Nephron progenitor cell (in vitro differentiated cells): ENCODE measurements at regions not wholly inside any gene's neighbourhood (a gene's known extent, or its start where the extent isn't known, plus 50 kb on each side); places are given as distances from the start of the nearest gene placed in this dataset.

Experiments used
- DNase-seq: peaks from one replicate; pipeline ENCODE4 v3.0.0; 2021
- H3K27ac Mint-ChIP-seq: 2 replicates; pipeline ENCODE4 v1.8.0; 2021; ENCODE audit warnings: mild to moderate bottlenecking, moderate library complexity, mixed read lengths
- H3K27me3 Mint-ChIP-seq: 2 replicates; pipeline ENCODE4 v1.8.0; 2021; ENCODE audit warnings: mild to moderate bottlenecking, low read depth, mixed read lengths; ENCODE audit not compliant: poor library complexity
- H3K36me3 Mint-ChIP-seq: 2 replicates; pipeline ENCODE4 v1.8.0; 2021; ENCODE audit warnings: low read depth, mixed read lengths
- H3K4me1 Mint-ChIP-seq: 2 replicates; pipeline ENCODE4 v1.8.0; 2021; ENCODE audit warnings: mixed read lengths
- H3K4me3 Mint-ChIP-seq: 2 replicates; pipeline ENCODE4 v1.8.0; 2021; ENCODE audit warnings: mild to moderate bottlenecking, moderate library complexity, mixed read lengths
- H3K9me3 Mint-ChIP-seq: 2 replicates; pipeline ENCODE4 v1.8.0; 2021; ENCODE audit warnings: mild to moderate bottlenecking, moderate library complexity, mixed read lengths
- CTCF ChIP-seq: fragments of 200-600 bp; sonication (generic); IDR thresholded peaks from 2 replicates; pipeline ENCODE4 v1.5.0; 2021; ENCODE audit warnings: antibody characterized with exemption

- H3K36me3 Mint-ChIP-seq = no peaks in the 10 kb centered on the region
- no peak for TF ChIP-seq CTCF
- peaks cover 2% of the 10 kb centered on the region for H3K27me3 Mint-ChIP-seq
- DNase-seq = no peak
- H3K4me1 Mint-ChIP-seq = no peaks in the 10 kb centered on the region
- no peak overlapping the region for H3K27ac Mint-ChIP-seq
- no peak overlapping the region for H3K4me3 Mint-ChIP-seq
- peaks cover 5% of the 10 kb centered on the region for H3K9me3 Mint-ChIP-seq
Measured at GRCh38 chr12:125228519-125229260, 163.5 kb downstream of the AACS start.

- no peak overlapping the region for H3K4me3 Mint-ChIP-seq
- H3K4me1 Mint-ChIP-seq = no peaks in the 10 kb centered on the region
- peaks cover 5% of the 10 kb centered on the region for H3K9me3 Mint-ChIP-seq
- no peaks in the 10 kb centered on the region for H3K36me3 Mint-ChIP-seq
- no peak for DNase-seq
- H3K27me3 Mint-ChIP-seq = no peaks in the 10 kb centered on the region
- no peak overlapping the region for H3K27ac Mint-ChIP-seq
- TF ChIP-seq CTCF = no peak
Measured at GRCh38 chr12:125229878-125230530, 164.8 kb downstream of the AACS start.

- Mint-ChIP-seq H3K4me3 (no peak overlapping the region), H3K4me1 (no peaks in the 10 kb centered on the region), H3K27me3 (no peaks in the 10 kb centered on the region), H3K9me3 (peaks cover 5% of the 10 kb centered on the region), H3K27ac (no peak overlapping the region), H3K36me3 (no peaks in the 10 kb centered on the region)
- no peak for TF ChIP-seq CTCF
- no peak for DNase-seq
Measured at GRCh38 chr12:125233319-125233718, 168.1 kb downstream of the AACS start.

GRCh38 chr12:125239563-125239962 is 174.3 kb downstream of the AACS start:
- TF ChIP-seq CTCF = no peak
- peaks cover 3% of the 10 kb centered on the region for H3K9me3 Mint-ChIP-seq
- H3K27ac Mint-ChIP-seq = no peak overlapping the region
- no peaks in the 10 kb centered on the region for H3K36me3 Mint-ChIP-seq
- H3K27me3 Mint-ChIP-seq = peaks cover 7% of the 10 kb centered on the region
- DNase-seq = no peak
- H3K4me1 Mint-ChIP-seq = peaks cover 5% of the 10 kb centered on the region
- H3K4me3 Mint-ChIP-seq = no peak overlapping the region

GRCh38 chr12:125240717-125241116 is 175.5 kb downstream of the AACS start:
- DNase-seq = no peak
- H3K27ac Mint-ChIP-seq = no peak overlapping the region
- TF ChIP-seq CTCF = no peak
- H3K36me3 Mint-ChIP-seq = no peaks in the 10 kb centered on the region
- peaks cover 3% of the 10 kb centered on the region for H3K9me3 Mint-ChIP-seq
- H3K4me1 Mint-ChIP-seq = peaks cover 15% of the 10 kb centered on the region
- no peak overlapping the region for H3K4me3 Mint-ChIP-seq
- H3K27me3 Mint-ChIP-seq = peaks cover 10% of the 10 kb centered on the region

- Mint-ChIP-seq H3K27ac (no peak overlapping the region), H3K9me3 (peaks cover 2% of the 10 kb centered on the region), H3K4me1 (peaks cover 29% of the 10 kb centered on the region)
Measured at GRCh38 chr12:125243811-125244210, 178.6 kb downstream of the AACS start.

More at GRCh38 chr12:125243811-125244210, 178.6 kb downstream of the AACS start:
- H3K27me3 Mint-ChIP-seq = peaks cover 13% of the 10 kb centered on the region
- TF ChIP-seq CTCF = no peak
- no peak overlapping the region for H3K4me3 Mint-ChIP-seq
- no peak for DNase-seq
- H3K36me3 Mint-ChIP-seq = no peaks in the 10 kb centered on the region
